DND-41 (cell line): ENCODE measurements at regions not wholly inside any gene's neighbourhood (a gene's known extent, or its start where the extent isn't known, plus 50 kb on each side); places are given as distances from the start of the nearest gene placed in this dataset.

ENCODE experiments used
- CTCF ChIP-seq: IDR thresholded peaks from 2 replicates; pipeline ENCODE4 v1.5.1; 2012; ENCODE audit warnings: borderline replicate concordance, low read length, moderate library complexity, mild to moderate bottlenecking; ENCODE audit not compliant: poor library complexity, severe bottlenecking; ENCODE audit errors: extremely low read depth
- EZH2 ChIP-seq: IDR thresholded peaks from 3 replicates; pipeline ENCODE4 v1.6.1; 2012; ENCODE audit warnings: borderline replicate concordance, low read depth, mild to moderate bottlenecking, moderate library complexity, low read length, inconsistent platforms; ENCODE audit not compliant: severe bottlenecking

- TF ChIP-seq CTCF (no peak), EZH2 (no peak)
Measured at GRCh38 chr13:80975903-80976302, 635.0 kb upstream of the SPRY2 start.
